Tongue (tissue), 1 donor: ENCODE measurements at regions not wholly inside any gene's neighbourhood (a gene's known extent, or its start where the extent isn't known, plus 50 kb on each side); places are given as distances from the start of the nearest gene placed in this dataset.

ENCODE experiments used
- DNase-seq: peaks from one replicate; pipeline ENCODE4 v3.0.0-alpha.2; 2015

- no peak for DNase-seq
These were observed 636.9 kb downstream of the TAFA4 start for GRCh38 chr3:68295457-68295856.

- DNase-seq = no peak
These were observed 635.9 kb upstream of the SUCLG2 start for GRCh38 chr3:68290333-68290732.

- DNase-seq = peak; percentile 60
These were observed 633.7 kb upstream of the SUCLG2 start for GRCh38 chr3:68288085-68288484.

GRCh38 chr3:68287101-68287500 lies 632.7 kb upstream of the SUCLG2 start:
- peak; percentile 54 for DNase-seq

- DNase-seq = no peak
These were observed 619.9 kb upstream of the SUCLG2 start for GRCh38 chr3:68274286-68274685.

- DNase-seq = no peak
These were observed 616.7 kb upstream of the SUCLG2 start for GRCh38 chr3:68271145-68271544.

- DNase-seq = no peak
These were observed 602.3 kb upstream of the SUCLG2 start for GRCh38 chr3:68256635-68257223.

GRCh38 chr3:68249265-68249664 lies 594.9 kb upstream of the SUCLG2 start:
- DNase-seq = no peak

GRCh38 chr3:68242606-68243005 lies 588.2 kb upstream of the SUCLG2 start:
- no peak for DNase-seq

- DNase-seq = no peak
These were observed 585.1 kb upstream of the SUCLG2 start for GRCh38 chr3:68239542-68239941.

- no peak for DNase-seq
These were observed 579.8 kb upstream of the SUCLG2 start for GRCh38 chr3:68234076-68234780.

- DNase-seq = no peak
These were observed 574.4 kb upstream of the SUCLG2 start for GRCh38 chr3:68228856-68229255.

GRCh38 chr3:68220832-68221231 lies 566.4 kb upstream of the SUCLG2 start:
- no peak for DNase-seq

GRCh38 chr3:68211637-68212036 lies 557.2 kb upstream of the SUCLG2 start:
- no peak for DNase-seq

GRCh38 chr3:68210635-68211034 lies 556.2 kb upstream of the SUCLG2 start:
- no peak for DNase-seq

- DNase-seq = no peak
These were observed 552.9 kb upstream of the SUCLG2 start for GRCh38 chr3:68207327-68207726.

- no peak for DNase-seq
These were observed 552.2 kb upstream of the SUCLG2 start for GRCh38 chr3:68206524-68207117.

- no peak for DNase-seq
These were observed 532.3 kb upstream of the SUCLG2 start for GRCh38 chr3:68186733-68187132.

GRCh38 chr3:68176600-68176999 lies 522.2 kb upstream of the SUCLG2 start:
- no peak for DNase-seq

GRCh38 chr3:68173012-68173634 lies 518.7 kb upstream of the SUCLG2 start:
- no peak for DNase-seq

GRCh38 chr3:68172039-68172438 lies 517.6 kb upstream of the SUCLG2 start:
- no peak for DNase-seq

GRCh38 chr3:68163968-68164367 lies 509.6 kb upstream of the SUCLG2 start:
- no peak for DNase-seq

- no peak for DNase-seq
These were observed 508.6 kb upstream of the SUCLG2 start for GRCh38 chr3:68163062-68163461.
